ENCODE measurements at regions not wholly inside any gene's neighbourhood (a gene's known extent, or its start where the extent isn't known, plus 50 kb on each side); places are given as distances from the start of the nearest gene placed in this dataset.
A peak's percentile ranks its signal among the peaks of the same experiment; 100 is the strongest.

DNA sequence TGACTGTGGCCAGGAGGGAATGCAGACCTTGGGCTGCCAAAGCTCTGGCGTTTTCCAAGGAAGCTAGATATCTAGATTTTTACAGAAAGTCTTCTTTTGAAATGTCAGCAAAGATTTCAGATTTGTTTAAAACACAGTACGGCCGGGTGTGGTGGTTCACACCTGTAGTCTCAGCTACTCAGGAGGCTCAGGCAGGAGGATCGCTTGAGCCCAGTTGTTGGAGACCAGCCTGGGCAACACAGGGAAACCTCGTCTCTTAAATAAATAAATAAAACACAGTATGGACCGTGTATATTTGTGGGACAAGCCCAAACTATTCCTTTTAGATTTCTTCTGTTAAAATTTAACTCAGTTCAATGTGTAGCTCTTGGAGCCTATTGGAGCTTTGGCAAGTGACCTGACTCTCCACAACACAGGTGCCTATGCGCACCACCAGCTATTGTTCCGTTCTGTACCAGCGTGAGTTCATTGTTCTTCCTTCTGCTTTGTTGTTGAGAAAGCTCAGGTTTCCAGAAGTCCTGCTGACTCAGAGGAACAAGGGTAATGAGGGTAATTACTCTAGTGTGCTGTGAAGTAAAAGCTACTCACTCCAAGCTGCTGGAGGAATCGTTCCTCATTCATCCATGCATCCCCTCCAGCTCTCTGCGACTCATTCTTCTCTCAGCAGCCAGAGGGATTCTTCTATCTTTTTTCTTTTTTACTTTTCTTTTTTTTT is 73.1 kb upstream of the SLC6A6 start (continued):
- TF ChIP-seq, protein P1, sequence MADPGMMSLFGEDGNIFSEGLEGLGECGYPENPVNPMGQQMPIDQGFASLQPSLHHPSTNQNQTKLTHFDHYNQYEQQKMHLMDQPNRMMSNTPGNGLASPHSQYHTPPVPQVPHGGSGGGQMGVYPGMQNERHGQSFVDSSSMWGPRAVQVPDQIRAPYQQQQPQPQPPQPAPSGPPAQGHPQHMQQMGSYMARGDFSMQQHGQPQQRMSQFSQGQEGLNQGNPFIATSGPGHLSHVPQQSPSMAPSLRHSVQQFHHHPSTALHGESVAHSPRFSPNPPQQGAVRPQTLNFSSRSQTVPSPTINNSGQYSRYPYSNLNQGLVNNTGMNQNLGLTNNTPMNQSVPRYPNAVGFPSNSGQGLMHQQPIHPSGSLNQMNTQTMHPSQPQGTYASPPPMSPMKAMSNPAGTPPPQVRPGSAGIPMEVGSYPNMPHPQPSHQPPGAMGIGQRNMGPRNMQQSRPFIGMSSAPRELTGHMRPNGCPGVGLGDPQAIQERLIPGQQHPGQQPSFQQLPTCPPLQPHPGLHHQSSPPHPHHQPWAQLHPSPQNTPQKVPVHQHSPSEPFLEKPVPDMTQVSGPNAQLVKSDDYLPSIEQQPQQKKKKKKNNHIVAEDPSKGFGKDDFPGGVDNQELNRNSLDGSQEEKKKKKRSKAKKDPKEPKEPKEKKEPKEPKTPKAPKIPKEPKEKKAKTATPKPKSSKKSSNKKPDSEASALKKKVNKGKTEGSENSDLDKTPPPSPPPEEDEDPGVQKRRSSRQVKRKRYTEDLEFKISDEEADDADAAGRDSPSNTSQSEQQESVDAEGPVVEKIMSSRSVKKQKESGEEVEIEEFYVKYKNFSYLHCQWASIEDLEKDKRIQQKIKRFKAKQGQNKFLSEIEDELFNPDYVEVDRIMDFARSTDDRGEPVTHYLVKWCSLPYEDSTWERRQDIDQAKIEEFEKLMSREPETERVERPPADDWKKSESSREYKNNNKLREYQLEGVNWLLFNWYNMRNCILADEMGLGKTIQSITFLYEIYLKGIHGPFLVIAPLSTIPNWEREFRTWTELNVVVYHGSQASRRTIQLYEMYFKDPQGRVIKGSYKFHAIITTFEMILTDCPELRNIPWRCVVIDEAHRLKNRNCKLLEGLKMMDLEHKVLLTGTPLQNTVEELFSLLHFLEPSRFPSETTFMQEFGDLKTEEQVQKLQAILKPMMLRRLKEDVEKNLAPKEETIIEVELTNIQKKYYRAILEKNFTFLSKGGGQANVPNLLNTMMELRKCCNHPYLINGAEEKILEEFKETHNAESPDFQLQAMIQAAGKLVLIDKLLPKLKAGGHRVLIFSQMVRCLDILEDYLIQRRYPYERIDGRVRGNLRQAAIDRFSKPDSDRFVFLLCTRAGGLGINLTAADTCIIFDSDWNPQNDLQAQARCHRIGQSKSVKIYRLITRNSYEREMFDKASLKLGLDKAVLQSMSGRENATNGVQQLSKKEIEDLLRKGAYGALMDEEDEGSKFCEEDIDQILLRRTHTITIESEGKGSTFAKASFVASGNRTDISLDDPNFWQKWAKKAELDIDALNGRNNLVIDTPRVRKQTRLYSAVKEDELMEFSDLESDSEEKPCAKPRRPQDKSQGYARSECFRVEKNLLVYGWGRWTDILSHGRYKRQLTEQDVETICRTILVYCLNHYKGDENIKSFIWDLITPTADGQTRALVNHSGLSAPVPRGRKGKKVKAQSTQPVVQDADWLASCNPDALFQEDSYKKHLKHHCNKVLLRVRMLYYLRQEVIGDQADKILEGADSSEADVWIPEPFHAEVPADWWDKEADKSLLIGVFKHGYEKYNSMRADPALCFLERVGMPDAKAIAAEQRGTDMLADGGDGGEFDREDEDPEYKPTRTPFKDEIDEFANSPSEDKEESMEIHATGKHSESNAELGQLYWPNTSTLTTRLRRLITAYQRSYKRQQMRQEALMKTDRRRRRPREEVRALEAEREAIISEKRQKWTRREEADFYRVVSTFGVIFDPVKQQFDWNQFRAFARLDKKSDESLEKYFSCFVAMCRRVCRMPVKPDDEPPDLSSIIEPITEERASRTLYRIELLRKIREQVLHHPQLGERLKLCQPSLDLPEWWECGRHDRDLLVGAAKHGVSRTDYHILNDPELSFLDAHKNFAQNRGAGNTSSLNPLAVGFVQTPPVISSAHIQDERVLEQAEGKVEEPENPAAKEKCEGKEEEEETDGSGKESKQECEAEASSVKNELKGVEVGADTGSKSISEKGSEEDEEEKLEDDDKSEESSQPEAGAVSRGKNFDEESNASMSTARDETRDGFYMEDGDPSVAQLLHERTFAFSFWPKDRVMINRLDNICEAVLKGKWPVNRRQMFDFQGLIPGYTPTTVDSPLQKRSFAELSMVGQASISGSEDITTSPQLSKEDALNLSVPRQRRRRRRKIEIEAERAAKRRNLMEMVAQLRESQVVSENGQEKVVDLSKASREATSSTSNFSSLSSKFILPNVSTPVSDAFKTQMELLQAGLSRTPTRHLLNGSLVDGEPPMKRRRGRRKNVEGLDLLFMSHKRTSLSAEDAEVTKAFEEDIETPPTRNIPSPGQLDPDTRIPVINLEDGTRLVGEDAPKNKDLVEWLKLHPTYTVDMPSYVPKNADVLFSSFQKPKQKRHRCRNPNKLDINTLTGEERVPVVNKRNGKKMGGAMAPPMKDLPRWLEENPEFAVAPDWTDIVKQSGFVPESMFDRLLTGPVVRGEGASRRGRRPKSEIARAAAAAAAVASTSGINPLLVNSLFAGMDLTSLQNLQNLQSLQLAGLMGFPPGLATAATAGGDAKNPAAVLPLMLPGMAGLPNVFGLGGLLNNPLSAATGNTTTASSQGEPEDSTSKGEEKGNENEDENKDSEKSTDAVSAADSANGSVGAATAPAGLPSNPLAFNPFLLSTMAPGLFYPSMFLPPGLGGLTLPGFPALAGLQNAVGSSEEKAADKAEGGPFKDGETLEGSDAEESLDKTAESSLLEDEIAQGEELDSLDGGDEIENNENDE (IDR thresholded peaks at IDR 0.05; ENCODE audit: insufficient replicate concordance, low read length) = no peak
- TF ChIP-seq BACH1 (IDR thresholded peaks at IDR 0.05; ENCODE audit: low read length) (peak; percentile 80; the same call in 1 of the 2 replicates), POU5F1 (IDR thresholded peaks at IDR 0.05; ENCODE audit: low read depth, low read length) (no peak)
- TF ChIP-seq, protein P2, sequence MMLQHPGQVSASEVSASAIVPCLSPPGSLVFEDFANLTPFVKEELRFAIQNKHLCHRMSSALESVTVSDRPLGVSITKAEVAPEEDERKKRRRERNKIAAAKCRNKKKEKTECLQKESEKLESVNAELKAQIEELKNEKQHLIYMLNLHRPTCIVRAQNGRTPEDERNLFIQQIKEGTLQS (IDR thresholded peaks at IDR 0.05; ENCODE audit: insufficient read depth, low read depth, low read length) = no peak

All from H1 (cell line).